IPS DF 6.9 (cell line): ENCODE measurements at regions not wholly inside any gene's neighbourhood (a gene's known extent, or its start where the extent isn't known, plus 50 kb on each side); places are given as distances from the start of the nearest gene placed in this dataset.

Experiments used
- DNase-seq: peaks from one replicate; pipeline ENCODE4 v3.0.0-alpha.2; 2013; ENCODE audit warnings: low read depth, low spot score
- H3K27ac ChIP-seq: one replicate; pipeline ENCODE4 v1.5.1; 2013; ENCODE audit warnings: low read length, control low read depth
- H3K27me3 ChIP-seq: 2 replicates; pipeline ENCODE4 v1.6.1; 2013; ENCODE audit warnings: mild to moderate bottlenecking, low read length; ENCODE audit not compliant: control insufficient read depth, insufficient read depth
- H3K36me3 ChIP-seq: 2 replicates; pipeline ENCODE4 v1.6.1; 2013; ENCODE audit warnings: low read length; ENCODE audit not compliant: control insufficient read depth, insufficient read depth
- H3K4me1 ChIP-seq: 2 replicates; pipeline ENCODE4 v1.6.1; 2013; ENCODE audit warnings: low read length; ENCODE audit not compliant: control insufficient read depth, insufficient read depth
- H3K4me3 ChIP-seq: 2 replicates; pipeline ENCODE4 v1.5.1; 2013; ENCODE audit warnings: mild to moderate bottlenecking, low read length
- H3K9me3 ChIP-seq: 2 replicates; pipeline ENCODE4 v1.6.1; 2013; ENCODE audit warnings: low read length, inconsistent platforms; ENCODE audit not compliant: control insufficient read depth, insufficient read depth
- WGBS: extraction: QIAGEN DNeasy Blood & Tissue Kit; methylation state at CpG from one replicate; pipeline ENCODE4 v1.1.7; 2013; ENCODE audit warnings: mixed read lengths, missing lambda C conversion rate; ENCODE audit not compliant: insufficient read length, insufficient coverage; 5-methylcytosine and 5-hydroxymethylcytosine counted together

DNA sequence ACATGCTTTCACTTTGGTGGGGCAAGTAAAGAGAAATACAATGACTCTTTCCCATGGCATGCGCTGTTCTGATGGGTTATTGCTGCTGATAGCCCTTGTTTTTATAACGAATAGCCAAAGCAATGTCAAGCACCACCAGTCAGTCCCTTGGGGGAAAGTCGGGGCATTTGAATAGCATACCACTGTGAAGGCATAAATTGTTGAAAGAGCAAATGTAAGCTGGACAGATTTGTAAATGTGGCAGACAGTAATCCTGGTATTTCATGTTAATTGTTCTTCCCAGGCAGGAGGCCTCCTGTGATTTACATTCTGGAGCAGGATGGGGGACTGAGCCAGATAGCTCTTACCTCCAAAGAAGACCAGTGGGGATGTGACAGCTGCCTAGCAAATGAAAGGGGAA is 293.3 kb downstream of the ADRA2A start:
- no CpG with 5 or more reads among the region's 3 CpGs for WGBS
- Histone ChIP-seq H3K9me3 (no peaks in the 10 kb centered on the region), H3K4me3 (no peak overlapping the region), H3K27ac (no peak overlapping the region), H3K27me3 (no peaks in the 10 kb centered on the region), H3K4me1 (no peaks in the 10 kb centered on the region), H3K36me3 (no peaks in the 10 kb centered on the region)
- peak; percentile 20 for DNase-seq

GRCh38 chr10:111373696-111374095 is 296.9 kb downstream of the ADRA2A start:
- DNase-seq, result no peak
- H3K4me3 ChIP-seq, result no peak overlapping the region
- no peaks in the 10 kb centered on the region for H3K9me3 ChIP-seq
- no peak overlapping the region for H3K27ac ChIP-seq
- H3K36me3 ChIP-seq, result no peaks in the 10 kb centered on the region
- WGBS, result no CpG with 5 or more reads among the region's 1 CpG
- no peaks in the 10 kb centered on the region for H3K4me1 ChIP-seq
- no peaks in the 10 kb centered on the region for H3K27me3 ChIP-seq

- H3K36me3 ChIP-seq, result no peaks in the 10 kb centered on the region
- no CpG with 5 or more reads among the region's 2 CpGs for WGBS
- H3K9me3 ChIP-seq, result no peaks in the 10 kb centered on the region
Observed at GRCh38 chr10:111379534-111380187, 302.8 kb downstream of the ADRA2A start.

GRCh38 chr10:111384556-111384955 is 307.7 kb downstream of the ADRA2A start:
- no peak for DNase-seq
- no peak overlapping the region for H3K4me3 ChIP-seq

More at GRCh38 chr10:111379534-111380187, 302.8 kb downstream of the ADRA2A start:
- Histone ChIP-seq H3K27ac (no peak overlapping the region), H3K4me3 (no peak overlapping the region), H3K27me3 (no peaks in the 10 kb centered on the region), H3K4me1 (no peaks in the 10 kb centered on the region; the same call in 1 of the 2 replicates)
- DNase-seq, result no peak

GRCh38 chr10:111390813-111391563 is 314.2 kb downstream of the ADRA2A start:
- Histone ChIP-seq H3K4me1 (no peaks in the 10 kb centered on the region), H3K27ac (no peak overlapping the region), H3K9me3 (no peaks in the 10 kb centered on the region), H3K27me3 (no peaks in the 10 kb centered on the region), H3K36me3 (no peaks in the 10 kb centered on the region), H3K4me3 (no peak overlapping the region)
- WGBS, result no CpG with 5 or more reads among the region's 5 CpGs
- DNase-seq, result no peak

More at GRCh38 chr10:111384556-111384955, 307.7 kb downstream of the ADRA2A start:
- no peaks in the 10 kb centered on the region; the same call in 1 of the 2 replicates for H3K4me1 ChIP-seq
- no peaks in the 10 kb centered on the region for H3K9me3 ChIP-seq
- no peaks in the 10 kb centered on the region for H3K36me3 ChIP-seq
- H3K27me3 ChIP-seq, result no peaks in the 10 kb centered on the region
- no peak overlapping the region for H3K27ac ChIP-seq

- Histone ChIP-seq H3K4me1 (no peaks in the 10 kb centered on the region), H3K4me3 (no peak overlapping the region), H3K27ac (no peak overlapping the region), H3K36me3 (no peaks in the 10 kb centered on the region), H3K27me3 (no peaks in the 10 kb centered on the region), H3K9me3 (no peaks in the 10 kb centered on the region)
- no peak for DNase-seq
- WGBS, result no CpG with 5 or more reads among the region's 2 CpGs
Observed at GRCh38 chr10:111392159-111392558, 315.3 kb downstream of the ADRA2A start.

GRCh38 chr10:111392910-111393309 is 316.1 kb downstream of the ADRA2A start:
- no peaks in the 10 kb centered on the region for H3K36me3 ChIP-seq
- WGBS, result no CpG with 5 or more reads among the region's 1 CpG
- no peaks in the 10 kb centered on the region for H3K9me3 ChIP-seq
- no peak for DNase-seq
- H3K4me1 ChIP-seq, result no peaks in the 10 kb centered on the region
- H3K4me3 ChIP-seq, result no peak overlapping the region
- no peak overlapping the region for H3K27ac ChIP-seq
- no peaks in the 10 kb centered on the region for H3K27me3 ChIP-seq

- no peak for DNase-seq
- no peaks in the 10 kb centered on the region for H3K9me3 ChIP-seq
- H3K4me3 ChIP-seq, result no peak overlapping the region
Observed at GRCh38 chr10:111410740-111411139, 333.9 kb downstream of the ADRA2A start.

DNA sequence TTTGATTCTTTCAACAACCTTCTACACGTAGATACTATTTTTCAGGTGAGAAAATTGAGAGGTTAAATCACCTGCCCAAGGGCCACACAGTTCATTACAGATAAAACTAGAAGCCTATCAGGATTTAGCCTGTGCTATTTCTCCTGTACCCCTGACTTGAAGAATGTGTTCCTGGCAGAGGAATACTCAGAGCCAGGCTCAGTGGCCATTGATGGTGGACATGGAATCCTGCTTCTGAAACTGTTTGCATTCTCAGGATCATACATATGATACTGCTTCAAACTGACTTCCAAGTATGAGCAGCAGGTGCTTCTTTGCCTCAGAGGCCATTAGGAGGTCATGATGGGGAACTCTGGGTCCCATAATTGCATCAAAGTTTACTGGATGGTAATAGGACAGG is 348.6 kb downstream of the ADRA2A start:
- Histone ChIP-seq H3K36me3 (no peaks in the 10 kb centered on the region), H3K4me3 (no peak overlapping the region), H3K27me3 (no peaks in the 10 kb centered on the region), H3K9me3 (no peaks in the 10 kb centered on the region), H3K27ac (no peak overlapping the region), H3K4me1 (no peaks in the 10 kb centered on the region)
- no peak for DNase-seq
- no CpG with 5 or more reads among the region's 1 CpG for WGBS

More at GRCh38 chr10:111410740-111411139, 333.9 kb downstream of the ADRA2A start:
- Histone ChIP-seq H3K4me1 (no peaks in the 10 kb centered on the region), H3K36me3 (no peaks in the 10 kb centered on the region), H3K27me3 (no peaks in the 10 kb centered on the region), H3K27ac (no peak overlapping the region)
- no CpG with 5 or more reads among the region's 3 CpGs for WGBS

DNA sequence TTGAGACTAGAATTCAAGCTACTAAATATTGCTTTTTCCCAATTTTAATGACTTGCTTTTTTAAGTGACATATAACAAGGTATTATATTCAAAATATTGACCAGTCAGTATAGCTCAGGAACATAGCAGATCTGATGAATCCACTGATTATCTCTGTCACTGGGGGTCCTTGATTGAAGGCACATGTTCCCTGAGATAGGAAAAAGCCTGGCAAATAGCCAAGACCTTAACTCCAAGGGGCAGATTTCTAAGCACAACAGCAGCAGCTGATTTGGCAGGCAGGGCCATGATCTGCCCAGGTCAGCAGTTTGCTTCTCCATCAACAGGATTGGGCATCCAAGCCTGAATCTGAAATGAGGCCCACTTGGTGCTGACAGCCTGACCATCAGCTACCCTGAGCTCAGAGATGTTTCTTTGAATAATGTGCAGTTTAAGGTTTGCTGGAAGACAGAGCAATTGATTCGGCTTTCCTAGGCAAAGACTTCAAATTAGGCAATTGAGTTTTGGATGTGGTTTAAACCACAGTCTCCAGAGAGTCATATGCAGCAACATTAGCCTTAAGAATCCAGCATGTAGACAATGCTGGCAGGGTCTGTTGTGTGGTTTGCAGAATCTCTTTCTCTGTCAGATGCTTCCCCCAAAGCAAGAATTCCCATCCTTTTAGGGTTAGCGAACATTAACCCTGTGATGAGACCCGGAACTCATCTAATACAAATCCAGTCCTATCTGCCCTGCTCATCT is 352.6 kb downstream of the ADRA2A start:
- no peak for DNase-seq
- no peaks in the 10 kb centered on the region for H3K36me3 ChIP-seq
- H3K27me3 ChIP-seq, result no peaks in the 10 kb centered on the region
- no CpG with 5 or more reads among the region's 3 CpGs for WGBS
- H3K4me1 ChIP-seq, result no peaks in the 10 kb centered on the region
- no peaks in the 10 kb centered on the region for H3K9me3 ChIP-seq
- no peak overlapping the region for H3K27ac ChIP-seq
- H3K4me3 ChIP-seq, result no peak overlapping the region
